Mucosa of stomach (tissue), 1 donor: ENCODE measurements at regions not wholly inside any gene's neighbourhood (a gene's known extent, or its start where the extent isn't known, plus 50 kb on each side); places are given as distances from the start of the nearest gene placed in this dataset.

Source experiments
- H3K27me3 ChIP-seq: one replicate; pipeline ENCODE4 v1.7.0; 2013; ENCODE audit warnings: mild to moderate bottlenecking, low read length; ENCODE audit not compliant: control insufficient read depth, insufficient read depth
- H3K36me3 ChIP-seq: one replicate; pipeline ENCODE4 v1.7.0; 2013; ENCODE audit warnings: low read length; ENCODE audit not compliant: control insufficient read depth, insufficient read depth
- H3K4me1 ChIP-seq: one replicate; pipeline ENCODE4 v1.7.0; 2013; ENCODE audit warnings: mild to moderate bottlenecking, low read length; ENCODE audit not compliant: control insufficient read depth, insufficient read depth
- H3K4me3 ChIP-seq: one replicate; pipeline ENCODE4 v1.7.0; 2013; ENCODE audit warnings: low read length
- H3K9ac ChIP-seq: one replicate; pipeline ENCODE4 v1.7.0; 2013; ENCODE audit warnings: mild to moderate bottlenecking, low read length, moderate library complexity
- H3K9me3 ChIP-seq: one replicate; pipeline ENCODE4 v1.7.0; 2013; ENCODE audit warnings: mild to moderate bottlenecking, low read length, moderate library complexity; ENCODE audit not compliant: control insufficient read depth
- donor health status: Pancreatic carcinoma.

GRCh38 chr2:37775908-37776250 lies 104.4 kb upstream of the CDC42EP3 start:
- Histone ChIP-seq H3K9ac (no peak overlapping the region), H3K36me3 (no peaks in the 10 kb centered on the region), H3K4me3 (no peak overlapping the region), H3K4me1 (peaks cover 3% of the 10 kb centered on the region), H3K27me3 (no peaks in the 10 kb centered on the region), H3K9me3 (no peaks in the 10 kb centered on the region)

GRCh38 chr2:37776487-37776886 lies 105.0 kb upstream of the CDC42EP3 start:
- Histone ChIP-seq H3K27me3 (no peaks in the 10 kb centered on the region), H3K36me3 (no peaks in the 10 kb centered on the region), H3K4me1 (peaks cover 7% of the 10 kb centered on the region), H3K9ac (no peak overlapping the region), H3K4me3 (no peak overlapping the region), H3K9me3 (no peaks in the 10 kb centered on the region)

GRCh38 chr2:37779139-37779538 lies 107.7 kb upstream of the CDC42EP3 start:
- peaks cover 7% of the 10 kb centered on the region for H3K4me1 ChIP-seq
- no peak overlapping the region for H3K9ac ChIP-seq
- H3K36me3 ChIP-seq: no peaks in the 10 kb centered on the region
- no peaks in the 10 kb centered on the region for H3K27me3 ChIP-seq
- H3K9me3 ChIP-seq: no peaks in the 10 kb centered on the region
- H3K4me3 ChIP-seq: no peak overlapping the region

GRCh38 chr2:37779611-37780386 lies 108.4 kb upstream of the CDC42EP3 start:
- no peaks in the 10 kb centered on the region for H3K9me3 ChIP-seq
- H3K27me3 ChIP-seq: no peaks in the 10 kb centered on the region
- H3K4me1 ChIP-seq: peaks cover 7% of the 10 kb centered on the region
- no peaks in the 10 kb centered on the region for H3K36me3 ChIP-seq
- H3K9ac ChIP-seq: no peak overlapping the region
- no peak overlapping the region for H3K4me3 ChIP-seq

GRCh38 chr2:37780387-37780676 lies 108.9 kb upstream of the CDC42EP3 start:
- H3K36me3 ChIP-seq: no peaks in the 10 kb centered on the region
- H3K9me3 ChIP-seq: no peaks in the 10 kb centered on the region
- H3K4me1 ChIP-seq: peaks cover 7% of the 10 kb centered on the region

DNA sequence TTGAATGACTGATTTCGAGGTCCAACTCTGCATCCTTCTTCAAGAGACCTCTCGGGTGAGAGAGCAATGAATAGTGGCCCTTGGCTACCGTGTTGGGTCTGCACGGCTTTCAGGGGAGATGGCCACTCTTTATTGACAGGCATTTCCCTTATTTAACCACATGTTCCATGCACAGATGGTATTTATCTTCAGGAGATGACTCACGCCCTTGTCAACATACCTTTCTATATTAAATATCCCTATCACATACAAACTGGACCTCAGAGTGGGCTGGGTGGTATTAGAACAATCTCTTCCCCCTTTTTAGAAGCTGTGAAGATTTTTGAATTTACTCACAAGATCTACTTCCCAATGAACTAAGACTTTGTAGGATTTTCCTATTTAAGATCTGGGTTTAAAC lies 109.6 kb upstream of the CDC42EP3 start:
- peaks cover 7% of the 10 kb centered on the region for H3K4me1 ChIP-seq
- no peak overlapping the region for H3K9ac ChIP-seq
- no peaks in the 10 kb centered on the region for H3K9me3 ChIP-seq
- no peaks in the 10 kb centered on the region for H3K36me3 ChIP-seq
- no peak overlapping the region for H3K4me3 ChIP-seq
- H3K27me3 ChIP-seq: no peaks in the 10 kb centered on the region

More at GRCh38 chr2:37780387-37780676, 108.9 kb upstream of the CDC42EP3 start:
- no peaks in the 10 kb centered on the region for H3K27me3 ChIP-seq
- H3K9ac ChIP-seq: no peak overlapping the region
- no peak overlapping the region for H3K4me3 ChIP-seq

- H3K4me3 ChIP-seq: no peak overlapping the region
- no peak overlapping the region for H3K9ac ChIP-seq
- H3K9me3 ChIP-seq: no peaks in the 10 kb centered on the region
- H3K36me3 ChIP-seq: no peaks in the 10 kb centered on the region
- no peaks in the 10 kb centered on the region for H3K27me3 ChIP-seq
- peaks cover 7% of the 10 kb centered on the region for H3K4me1 ChIP-seq
Observed at GRCh38 chr2:37782155-37782673, 110.8 kb upstream of the CDC42EP3 start.

DNA sequence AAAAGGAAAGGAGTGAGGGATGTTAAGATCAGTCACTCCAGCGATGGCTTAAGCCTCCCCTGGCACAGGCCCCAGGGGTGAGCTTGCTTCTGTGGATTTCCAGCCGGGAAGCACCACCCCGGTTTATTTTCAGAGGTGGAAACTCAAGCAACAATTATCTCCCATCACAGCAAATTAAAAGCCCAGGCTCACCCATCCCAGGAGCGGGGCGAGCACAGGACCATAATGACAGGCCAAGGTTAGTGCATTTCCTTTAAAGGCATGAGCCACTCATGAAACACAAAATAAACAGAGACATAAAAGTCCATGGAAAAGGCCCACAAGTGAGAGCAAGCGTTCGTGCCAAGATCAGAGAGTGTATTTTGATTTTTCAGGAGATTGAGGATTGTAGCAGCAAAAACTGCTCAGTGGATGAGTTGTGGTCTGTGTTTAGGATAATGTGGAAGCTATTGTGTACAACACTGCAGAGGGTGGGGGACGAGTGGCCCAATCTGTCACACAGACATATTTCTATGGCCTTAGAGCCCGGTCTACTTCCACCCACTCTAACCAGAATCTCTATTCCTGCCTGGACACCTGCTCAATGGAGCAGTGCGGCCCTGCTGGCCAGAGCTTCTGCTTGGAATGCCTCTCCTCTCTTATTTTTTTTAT lies 111.4 kb upstream of the CDC42EP3 start:
- no peak overlapping the region for H3K4me3 ChIP-seq
- H3K4me1 ChIP-seq: peaks cover 7% of the 10 kb centered on the region
- H3K9ac ChIP-seq: no peak overlapping the region
- H3K36me3 ChIP-seq: no peaks in the 10 kb centered on the region
- H3K27me3 ChIP-seq: no peaks in the 10 kb centered on the region
- no peaks in the 10 kb centered on the region for H3K9me3 ChIP-seq

- no peaks in the 10 kb centered on the region for H3K9me3 ChIP-seq
- no peak overlapping the region for H3K9ac ChIP-seq
- H3K36me3 ChIP-seq: no peaks in the 10 kb centered on the region
- peaks cover 7% of the 10 kb centered on the region for H3K4me1 ChIP-seq
- no peak overlapping the region for H3K4me3 ChIP-seq
- no peaks in the 10 kb centered on the region for H3K27me3 ChIP-seq
Observed at GRCh38 chr2:37783545-37783944, 112.1 kb upstream of the CDC42EP3 start.

- no peak overlapping the region for H3K9ac ChIP-seq
- H3K9me3 ChIP-seq: no peaks in the 10 kb centered on the region
- no peaks in the 10 kb centered on the region for H3K27me3 ChIP-seq
- H3K4me3 ChIP-seq: no peak overlapping the region
- H3K36me3 ChIP-seq: no peaks in the 10 kb centered on the region
- peaks cover 7% of the 10 kb centered on the region for H3K4me1 ChIP-seq
Observed at GRCh38 chr2:37784071-37784758, 112.8 kb upstream of the CDC42EP3 start.

DNA sequence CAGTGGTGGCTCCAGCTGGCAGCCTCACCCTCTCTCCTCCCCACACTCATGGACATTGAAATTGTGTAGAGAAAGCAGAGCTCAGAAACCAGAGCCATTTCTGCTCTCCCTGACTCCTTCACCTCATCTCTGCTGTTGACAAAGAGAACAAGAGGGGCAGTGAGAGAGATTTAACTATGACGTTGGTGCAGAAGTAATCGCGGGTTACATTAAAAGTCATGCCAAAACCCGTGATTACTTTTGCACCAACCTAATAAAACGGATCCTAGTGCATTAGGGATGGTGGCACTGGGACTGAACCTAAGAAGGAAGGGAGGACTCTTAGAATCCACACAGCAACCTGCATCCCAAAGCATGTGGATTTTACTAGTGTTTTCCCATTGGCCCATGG lies 113.3 kb upstream of the CDC42EP3 start:
- Histone ChIP-seq H3K9ac (no peak overlapping the region), H3K4me3 (no peak overlapping the region), H3K9me3 (no peaks in the 10 kb centered on the region), H3K27me3 (no peaks in the 10 kb centered on the region), H3K4me1 (peaks cover 7% of the 10 kb centered on the region), H3K36me3 (no peaks in the 10 kb centered on the region)

GRCh38 chr2:37786191-37786698 lies 114.8 kb upstream of the CDC42EP3 start:
- no peaks in the 10 kb centered on the region for H3K36me3 ChIP-seq
- H3K9me3 ChIP-seq: no peaks in the 10 kb centered on the region
- H3K9ac ChIP-seq: no peak overlapping the region
- H3K27me3 ChIP-seq: no peaks in the 10 kb centered on the region
- no peak overlapping the region for H3K4me3 ChIP-seq
- H3K4me1 ChIP-seq: no peaks in the 10 kb centered on the region
